ENCODE measurements at regions not wholly inside any gene's neighbourhood (a gene's known extent, or its start where the extent isn't known, plus 50 kb on each side); places are given as distances from the start of the nearest gene placed in this dataset.
"Not testable (repeated sequence)": the region's sequence is repeated elsewhere in the genome, so short reads cannot be mapped to it uniquely, and the experiment has no call there.

GRCh38 chr3:164453714-164454113 lies 624.6 kb downstream of the SI start:
- no peak for DNase-seq

- no peak for DNase-seq
These were observed 625.6 kb downstream of the SI start for GRCh38 chr3:164452707-164453106.

DNA sequence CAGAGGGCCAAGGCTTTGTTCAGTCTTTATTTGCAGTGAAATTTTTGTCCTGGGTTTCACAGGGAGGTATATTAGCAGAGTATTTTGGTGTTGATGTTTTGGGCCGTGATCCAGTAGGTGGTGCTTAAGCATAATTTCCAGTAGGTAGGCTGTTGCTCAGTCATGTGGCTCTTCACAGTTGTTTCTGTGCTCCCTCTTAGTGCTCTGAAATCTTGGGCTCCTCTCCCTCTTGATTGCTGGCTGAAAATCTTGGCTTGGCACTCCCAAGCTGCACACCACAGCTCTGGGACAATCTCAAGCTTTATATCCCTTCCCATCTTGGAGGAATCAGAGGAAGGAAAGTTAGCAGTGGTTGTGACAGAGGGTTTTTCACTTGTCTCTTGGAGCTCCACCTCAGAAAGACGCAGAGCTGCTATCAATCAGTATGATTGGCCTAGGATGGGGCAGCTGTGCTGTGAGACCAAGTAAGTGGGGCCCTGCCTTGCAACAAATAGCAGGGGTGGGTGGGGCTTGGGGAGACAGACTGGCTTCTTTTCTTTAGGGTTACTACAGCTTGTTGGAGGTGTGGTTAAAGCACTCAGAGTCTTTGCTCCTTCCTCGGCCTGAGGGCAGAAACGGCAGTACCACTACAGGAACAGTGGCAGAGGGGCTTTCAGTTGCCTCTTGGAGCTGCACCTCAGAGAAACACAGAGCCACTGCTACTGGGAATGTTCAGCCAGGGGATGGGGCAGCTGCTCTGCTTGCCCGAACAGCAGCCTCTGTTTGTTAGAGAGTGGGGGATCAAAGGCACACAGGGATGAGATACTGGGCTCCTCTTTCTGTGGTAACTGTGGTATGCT lies 627.0 kb downstream of the SI start:
- no peak for DNase-seq

- DNase-seq, result no peak
These were observed 627.9 kb downstream of the SI start for GRCh38 chr3:164450276-164450905.

GRCh38 chr3:164419220-164419619 lies 659.1 kb downstream of the SI start:
- no peak for DNase-seq

- DNase-seq, result peak; percentile 89
These were observed 659.9 kb downstream of the SI start for GRCh38 chr3:164418414-164418813.

GRCh38 chr3:164417955-164418354 lies 660.3 kb downstream of the SI start:
- no peak for DNase-seq

DNA sequence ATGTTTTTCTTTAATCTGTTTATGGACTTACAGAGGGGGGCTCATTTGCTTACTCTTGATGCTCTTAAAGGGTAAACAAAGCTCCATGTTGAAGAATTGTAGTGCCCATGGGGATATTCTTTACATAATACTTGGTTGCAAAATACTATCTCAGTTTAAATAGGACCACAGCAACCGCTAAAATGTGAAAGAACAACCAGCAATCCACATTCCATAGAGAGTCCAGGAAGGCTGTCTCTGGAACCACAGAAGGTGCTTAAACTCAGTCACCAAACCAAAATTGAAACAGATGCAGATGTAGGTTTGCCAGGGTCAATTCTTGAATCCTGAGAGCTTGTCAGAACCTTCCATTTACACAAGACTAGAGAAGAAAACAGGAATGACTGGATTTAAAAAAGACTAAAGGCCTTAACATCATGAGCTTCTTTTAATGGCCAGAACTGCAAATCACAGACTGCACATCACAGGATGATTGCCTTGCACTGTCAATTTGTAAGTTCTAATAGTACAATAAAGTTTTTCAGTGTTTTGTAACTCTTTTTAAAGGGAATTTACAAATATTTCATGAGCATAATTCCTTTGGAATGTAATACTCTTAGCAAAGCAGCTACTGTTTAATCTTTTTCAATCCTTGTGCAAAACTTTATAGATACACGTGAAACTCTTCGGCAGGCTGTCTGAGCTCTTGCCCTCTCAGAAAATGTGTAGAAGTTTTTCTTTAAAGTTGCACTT lies 661.6 kb downstream of the SI start:
- DNase-seq, result no peak

DNA sequence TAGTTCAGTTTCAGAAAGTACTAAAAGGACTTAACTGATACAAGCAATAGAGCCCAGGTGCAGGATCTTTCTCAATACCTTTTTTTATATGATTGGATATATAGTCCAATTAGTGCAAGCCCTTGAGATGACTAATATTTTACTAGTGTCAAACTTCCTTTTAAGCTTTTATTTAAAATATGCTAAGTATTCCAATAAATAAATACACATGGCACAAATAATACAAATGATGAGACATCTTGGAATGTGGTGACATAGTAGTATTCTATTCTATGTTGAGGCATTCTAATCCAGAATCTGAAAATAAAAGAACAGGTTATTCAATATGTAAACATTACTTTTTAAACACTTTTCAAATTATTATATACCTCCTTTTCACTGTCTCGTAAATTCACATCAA lies 670.0 kb downstream of the SI start:
- DNase-seq, result no peak

DNA sequence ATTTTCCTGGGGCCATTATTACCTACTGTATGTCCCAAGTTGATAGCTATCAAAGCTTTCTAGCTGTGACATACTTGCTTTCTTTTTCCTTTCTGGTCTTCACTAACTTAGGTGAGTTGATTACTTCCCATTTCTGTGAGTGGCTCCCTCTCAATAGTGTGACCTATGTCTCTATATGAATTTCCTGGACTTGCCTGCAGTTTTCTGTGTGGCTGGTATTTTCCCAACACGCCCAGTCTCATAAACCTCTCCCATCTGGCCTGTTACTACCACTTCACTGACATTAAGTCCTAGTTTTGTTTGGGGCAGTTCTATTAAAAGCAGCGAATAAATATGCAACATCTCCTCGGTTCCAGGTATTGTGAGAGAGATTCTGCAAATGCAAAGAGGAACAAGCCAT lies 671.2 kb downstream of the SI start:
- DNase-seq, result no peak

- DNase-seq, result no peak
These were observed 672.0 kb downstream of the SI start for GRCh38 chr3:164406281-164406680.

GRCh38 chr3:164401923-164402322 lies 676.4 kb downstream of the SI start:
- no peak for DNase-seq

- DNase-seq, result not testable (repeated sequence)
These were observed 676.9 kb downstream of the SI start for GRCh38 chr3:164401440-164401839.

GRCh38 chr3:164397462-164397861 lies 680.8 kb downstream of the SI start:
- no peak for DNase-seq

DNA sequence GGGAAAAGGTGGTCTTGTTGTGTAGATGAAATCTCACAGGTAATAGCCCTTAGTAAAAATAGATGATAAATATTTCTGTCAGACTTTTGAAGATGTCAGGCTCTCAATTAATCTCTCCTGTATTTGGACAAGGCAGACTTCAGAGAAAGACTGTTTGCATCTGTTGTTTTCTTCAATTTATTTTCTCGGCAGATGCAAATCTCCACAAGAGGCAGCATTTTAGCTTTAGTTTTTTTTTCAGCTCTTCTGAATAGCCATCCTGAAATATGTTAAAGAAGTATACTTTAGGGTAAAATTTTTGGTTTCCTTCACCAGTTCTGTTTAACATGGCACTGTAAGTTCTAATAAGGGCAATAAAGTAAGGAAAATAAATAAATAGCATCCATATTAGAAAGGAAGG lies 685.1 kb downstream of the SI start:
- no peak for DNase-seq

- no peak for DNase-seq
These were observed 688.2 kb downstream of the SI start for GRCh38 chr3:164390046-164390445.

- no peak for DNase-seq
These were observed 691.1 kb downstream of the SI start for GRCh38 chr3:164387236-164387635.

- no peak for DNase-seq
These were observed 698.1 kb downstream of the SI start for GRCh38 chr3:164380156-164380555.

DNA sequence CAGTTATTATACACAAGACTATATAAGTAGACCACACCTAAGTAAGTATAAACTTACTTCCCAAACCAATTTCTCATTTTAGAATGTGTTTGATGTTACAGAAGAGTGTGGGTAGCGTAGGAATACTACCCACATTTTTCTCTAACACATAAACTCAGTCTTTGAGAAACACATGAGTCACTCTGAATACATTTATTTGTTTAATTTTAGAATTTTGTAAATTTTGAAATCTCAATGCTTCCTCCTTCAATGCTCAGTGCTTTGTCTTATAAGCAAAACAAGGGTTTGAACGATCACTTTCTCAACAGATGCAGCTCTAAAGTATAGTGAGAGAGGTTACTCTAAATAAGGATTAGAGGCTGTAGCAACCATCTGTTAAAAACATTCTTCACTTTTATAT lies 700.8 kb downstream of the SI start:
- no peak for DNase-seq

GRCh38 chr3:164375995-164376394 lies 702.3 kb downstream of the SI start:
- no peak for DNase-seq

- no peak for DNase-seq
These were observed 702.8 kb downstream of the SI start for GRCh38 chr3:164375538-164375937.

DNA sequence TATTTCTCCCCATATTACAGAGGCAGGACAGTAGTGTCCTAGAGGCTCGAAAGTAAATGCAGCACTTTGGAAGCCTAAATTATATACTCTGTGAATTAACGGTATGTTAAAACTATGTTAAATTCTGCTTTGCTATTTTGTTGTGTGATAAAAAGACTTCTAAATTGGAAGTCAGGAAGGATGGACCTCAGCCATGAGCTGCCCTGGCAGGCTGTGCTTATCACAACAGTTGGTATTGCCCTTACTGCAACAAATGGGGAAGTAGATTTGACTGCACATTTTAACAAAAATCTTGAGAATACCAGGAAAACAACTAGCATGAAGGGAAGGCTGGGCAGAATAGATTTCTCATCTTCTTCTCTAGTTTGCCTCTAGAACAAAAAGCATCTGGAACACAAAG lies 706.6 kb downstream of the SI start:
- no peak for DNase-seq

- DNase-seq, result no peak
These were observed 707.3 kb downstream of the SI start for GRCh38 chr3:164370970-164371369.

DNA sequence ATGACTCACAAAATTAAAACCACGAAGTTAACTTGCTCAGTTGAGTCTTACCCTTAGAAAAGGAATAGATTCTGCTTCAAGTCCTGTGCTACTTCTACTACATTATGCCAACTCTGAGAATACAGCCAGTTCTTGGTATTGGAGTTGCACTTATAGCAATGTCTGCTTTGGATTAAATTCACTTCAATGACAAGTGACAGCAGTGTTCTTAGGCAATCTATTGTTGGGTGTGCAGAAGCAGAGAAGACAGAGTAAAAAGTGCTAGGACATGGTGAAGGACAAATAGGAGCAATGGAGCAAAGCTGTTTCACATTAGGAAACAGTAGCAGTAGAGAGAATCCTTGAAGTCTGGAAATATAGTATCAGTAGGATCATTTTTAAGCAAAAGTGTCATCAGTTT lies 713.1 kb downstream of the SI start:
- no peak for DNase-seq

All from NCI-H187 treated with DMSO at 0.1 percent for 48 hours (cell line).